ENCODE measurements at regions not wholly inside any gene's neighbourhood (a gene's known extent, or its start where the extent isn't known, plus 50 kb on each side); places are given as distances from the start of the nearest gene placed in this dataset.
"Not testable (repeated sequence)": the region's sequence is repeated elsewhere in the genome, so short reads cannot be mapped to it uniquely, and the experiment has no call there.

DNA sequence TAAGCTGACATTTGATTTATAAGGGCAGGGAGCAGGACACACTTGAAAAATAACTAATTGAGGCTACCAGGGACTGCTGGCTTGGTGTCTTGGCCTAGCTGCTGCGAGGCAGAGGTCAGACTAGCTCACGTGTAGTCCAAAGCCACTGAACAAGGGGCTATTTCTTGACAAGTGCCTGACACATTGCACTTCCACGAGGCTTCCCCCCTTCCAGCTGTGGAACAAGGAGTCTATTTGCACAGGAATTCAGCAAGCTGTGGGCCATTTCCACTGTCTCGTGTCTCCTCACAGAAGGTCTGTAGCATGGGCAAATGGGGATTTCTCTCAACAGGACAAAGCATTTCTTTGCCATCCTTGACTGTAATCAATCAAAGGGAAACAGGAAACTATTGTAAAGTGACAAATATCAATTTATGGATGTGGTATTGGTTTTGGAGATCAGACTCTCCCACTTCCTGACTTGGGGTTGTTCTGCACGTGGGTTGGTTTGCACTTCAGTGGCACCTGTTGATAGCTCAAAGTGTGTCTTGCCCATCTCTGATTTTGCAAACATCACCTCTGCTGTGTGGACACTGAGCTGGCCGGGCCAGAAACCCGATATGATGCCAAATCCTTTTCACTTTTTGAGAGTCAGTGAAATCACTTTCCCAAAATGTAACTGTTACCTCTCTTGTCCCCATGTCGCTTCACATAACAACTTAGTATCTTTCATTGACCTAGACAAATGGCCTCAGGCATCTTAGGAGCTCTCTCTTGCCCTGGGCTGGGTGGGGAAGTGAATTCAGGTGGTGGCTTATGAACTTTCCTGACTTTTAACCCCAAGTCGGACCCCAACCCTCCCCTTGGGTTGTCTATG, 107.4 kb upstream of the MAMLD1 start:
- no peak for DNase-seq

DNA sequence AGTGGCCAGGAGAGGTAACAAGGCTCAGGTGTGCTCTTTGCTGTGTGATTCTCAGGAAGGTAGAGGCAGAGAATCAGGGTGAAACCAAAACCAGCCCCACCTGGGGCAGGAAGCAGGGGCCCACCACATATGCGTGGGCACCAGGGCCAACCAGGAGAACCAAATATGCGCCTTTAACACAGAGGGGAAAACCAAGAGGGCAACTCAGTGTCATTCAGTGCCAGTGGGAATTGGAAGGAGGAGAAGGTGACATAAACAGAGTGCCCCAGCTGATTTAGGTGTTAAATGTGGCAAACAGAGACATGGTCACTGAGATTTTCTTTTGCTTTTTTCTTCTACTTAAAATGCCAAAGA, 106.8 kb upstream of the MAMLD1 start:
- DNase-seq: no peak

DNA sequence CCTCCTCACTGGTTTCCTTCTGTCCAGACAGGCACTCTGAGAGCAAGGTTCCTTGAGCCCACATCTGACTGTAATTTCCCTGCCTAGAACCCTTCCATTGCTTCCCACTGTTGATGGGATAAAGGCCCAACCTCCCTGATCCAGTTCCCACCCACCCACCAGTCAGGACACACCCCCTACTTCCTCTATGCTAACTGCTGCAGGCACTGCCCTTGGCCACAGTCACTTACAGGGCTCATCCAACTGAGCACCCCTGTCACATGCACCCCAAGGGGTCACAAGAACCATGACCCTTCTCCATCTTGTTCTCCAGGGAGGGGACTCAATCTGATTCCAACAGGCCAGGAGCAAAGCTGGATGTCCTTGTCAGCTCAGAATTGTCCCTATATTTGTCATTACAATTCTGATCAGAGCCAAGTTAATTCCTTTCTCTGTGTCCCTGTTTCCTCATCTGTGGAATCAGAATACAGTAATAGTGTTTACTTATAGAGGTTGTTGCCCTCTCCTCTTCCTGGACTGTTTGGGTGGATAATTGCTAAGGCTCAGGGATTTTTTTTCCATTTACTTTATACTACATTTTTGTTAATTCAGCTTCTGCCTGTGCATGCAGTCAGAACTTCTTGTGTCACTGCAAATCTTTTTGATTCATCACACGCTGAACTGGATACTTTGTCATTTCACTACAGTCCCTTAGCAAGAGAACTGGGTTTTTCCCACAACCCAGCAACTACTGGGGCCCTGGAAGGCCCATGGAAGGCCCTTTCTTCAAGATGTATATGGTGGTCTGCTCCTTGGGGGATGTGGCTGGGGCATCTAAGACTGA, 105.6 kb upstream of the MAMLD1 start:
- DNase-seq: no peak

DNA sequence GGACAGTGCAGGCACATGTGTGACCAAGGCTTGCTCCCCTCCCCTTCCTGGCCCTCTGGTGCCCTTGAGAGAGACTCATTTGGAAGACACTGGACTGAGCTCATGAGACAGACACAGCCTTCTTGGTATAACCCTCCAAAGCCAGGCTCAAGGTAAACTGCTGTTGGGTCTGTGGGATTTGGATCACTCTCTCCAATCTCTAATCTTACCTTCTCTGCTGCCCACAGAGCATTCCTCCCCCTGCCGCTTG, 105.0 kb upstream of the MAMLD1 start:
- DNase-seq: no peak

DNA sequence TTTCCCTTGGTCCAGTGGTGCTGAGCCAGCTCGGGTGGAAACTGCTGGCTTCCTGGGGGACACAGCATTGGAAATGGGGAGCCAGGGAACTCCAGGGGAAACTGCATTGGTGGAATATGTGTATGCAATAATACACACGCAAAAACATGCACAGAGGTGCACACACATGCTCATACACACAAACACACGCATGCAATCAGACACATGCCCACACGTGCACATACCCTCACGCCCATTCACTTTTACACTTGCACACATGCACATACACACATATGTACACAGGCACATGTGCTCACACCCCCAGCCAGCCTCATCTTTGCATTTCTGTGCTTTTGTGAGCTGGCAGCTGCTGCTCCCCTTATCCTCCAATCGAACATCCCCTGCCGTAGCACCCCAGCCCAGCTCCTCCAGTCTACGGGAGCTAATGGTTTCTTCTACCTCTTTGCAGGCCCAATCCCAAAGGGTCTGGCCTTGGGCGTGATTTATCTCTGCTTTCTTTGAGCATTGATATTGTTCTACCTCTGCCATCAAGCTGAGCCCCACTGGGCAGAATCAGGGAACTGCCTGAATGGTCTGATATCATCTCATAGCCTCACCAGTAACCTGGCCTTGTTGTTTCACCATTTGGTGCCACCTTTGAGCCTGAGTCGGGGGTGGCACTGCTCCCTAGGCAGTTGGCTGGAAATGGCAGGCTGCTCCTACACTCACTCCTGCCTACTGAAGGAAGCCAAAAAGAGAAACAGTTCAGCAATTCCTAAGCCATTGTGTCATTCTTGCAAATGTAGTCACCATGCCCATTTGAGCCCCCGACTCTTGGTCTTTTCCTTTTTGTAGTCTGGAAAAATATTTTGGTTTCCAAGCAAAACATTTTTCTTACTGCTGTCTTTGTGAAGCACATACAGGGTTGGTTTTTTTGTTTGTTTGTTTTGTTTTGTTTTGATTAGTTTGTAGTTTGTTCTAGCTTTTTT, 104.4 kb upstream of the MAMLD1 start:
- no peak for DNase-seq

DNA sequence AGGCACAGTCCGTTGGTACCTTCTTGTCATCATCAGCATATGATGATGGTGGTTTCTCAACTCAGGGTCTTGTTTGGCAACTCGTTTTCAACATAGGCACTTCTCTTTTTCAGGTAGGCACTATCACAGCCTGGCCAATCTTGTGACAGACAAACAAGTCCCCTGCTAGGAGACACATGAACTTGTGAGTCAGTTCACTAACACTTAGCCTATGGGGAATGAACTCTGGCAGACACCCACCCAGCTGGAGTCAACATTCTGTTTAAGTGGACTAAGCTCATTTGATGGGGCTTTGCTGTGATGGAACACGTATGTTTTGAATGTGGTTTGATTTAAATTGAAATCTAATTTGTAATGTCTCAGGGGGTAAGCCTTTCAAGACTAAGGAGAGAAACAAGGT, 100.7 kb upstream of the MAMLD1 start:
- DNase-seq: no peak

DNA sequence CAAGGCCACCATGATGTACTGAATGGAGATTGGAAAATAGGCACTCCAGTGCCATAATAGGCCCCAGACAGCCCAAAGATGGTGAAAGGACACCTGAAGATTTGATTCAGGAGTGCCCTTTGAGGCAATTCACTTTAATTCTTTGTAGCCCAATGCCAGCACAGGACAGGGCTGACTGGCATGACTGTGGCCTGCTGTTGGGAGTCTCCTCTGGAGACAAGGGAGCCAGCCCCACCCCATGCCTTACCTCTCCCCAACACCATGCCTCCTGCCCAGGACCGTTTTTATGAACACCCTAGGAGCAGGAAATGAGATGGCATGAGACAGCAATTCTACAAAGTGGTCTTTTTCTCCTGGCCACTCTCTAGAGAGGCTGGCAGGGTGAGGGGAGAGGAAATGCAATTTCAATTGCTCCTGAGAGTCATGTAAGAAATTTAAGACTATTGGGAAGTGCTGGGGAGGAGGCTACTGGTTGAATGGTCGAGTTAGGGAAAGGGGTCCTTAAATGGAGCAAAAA, 94.2 kb upstream of the MAMLD1 start:
- DNase-seq: no peak

DNA sequence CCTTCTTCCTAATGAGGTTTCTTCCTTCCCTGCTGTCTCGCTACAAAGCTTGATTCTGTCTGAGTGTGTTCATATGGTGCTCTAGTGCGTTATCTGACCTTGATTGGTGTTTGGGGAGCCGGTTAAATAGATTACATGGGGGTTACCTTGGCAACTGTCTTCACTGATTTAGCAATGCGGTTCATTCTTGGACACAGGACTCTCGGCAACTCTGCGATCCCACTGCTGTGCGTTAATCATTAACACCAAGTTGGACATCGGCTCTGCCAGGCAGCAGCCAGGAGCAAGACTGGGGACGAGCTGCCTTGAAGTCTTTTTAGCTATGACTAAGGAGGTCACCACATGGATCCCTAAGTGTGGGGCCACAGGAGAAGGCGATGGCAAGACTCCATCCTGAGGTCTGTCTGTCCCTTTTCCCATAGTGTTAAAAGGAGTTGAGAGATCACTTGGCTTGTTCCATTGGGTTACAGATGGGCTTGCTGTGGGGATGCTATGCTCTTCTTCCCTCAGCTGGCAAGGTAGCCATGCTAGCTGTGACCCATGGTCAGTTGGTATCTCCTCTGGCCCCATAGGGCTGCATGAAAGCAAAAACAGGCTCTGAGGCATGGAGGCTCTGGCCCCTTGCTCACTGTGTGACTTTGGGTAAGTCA, 93.4 kb upstream of the MAMLD1 start:
- DNase-seq: no peak

DNA sequence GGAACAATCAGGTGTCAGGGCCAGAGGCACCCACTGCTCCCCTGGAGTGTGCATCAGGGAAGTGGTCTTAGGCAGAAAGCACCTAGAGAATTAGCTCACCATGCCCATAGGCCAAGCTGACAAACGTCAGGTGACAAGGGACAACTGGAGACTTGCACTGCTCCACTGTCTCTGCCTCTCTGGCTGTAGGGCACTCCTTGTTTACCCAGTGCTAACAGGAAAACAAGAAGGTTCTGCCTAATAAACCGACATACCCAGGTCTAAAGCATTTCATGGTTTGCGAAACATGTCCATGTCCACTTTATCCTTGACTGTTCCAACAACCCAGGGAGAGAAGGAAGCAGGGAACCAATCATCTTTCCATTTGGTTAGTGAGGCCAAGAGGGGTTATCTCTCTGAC, 92.5 kb upstream of the MAMLD1 start:
- no peak for DNase-seq

DNA sequence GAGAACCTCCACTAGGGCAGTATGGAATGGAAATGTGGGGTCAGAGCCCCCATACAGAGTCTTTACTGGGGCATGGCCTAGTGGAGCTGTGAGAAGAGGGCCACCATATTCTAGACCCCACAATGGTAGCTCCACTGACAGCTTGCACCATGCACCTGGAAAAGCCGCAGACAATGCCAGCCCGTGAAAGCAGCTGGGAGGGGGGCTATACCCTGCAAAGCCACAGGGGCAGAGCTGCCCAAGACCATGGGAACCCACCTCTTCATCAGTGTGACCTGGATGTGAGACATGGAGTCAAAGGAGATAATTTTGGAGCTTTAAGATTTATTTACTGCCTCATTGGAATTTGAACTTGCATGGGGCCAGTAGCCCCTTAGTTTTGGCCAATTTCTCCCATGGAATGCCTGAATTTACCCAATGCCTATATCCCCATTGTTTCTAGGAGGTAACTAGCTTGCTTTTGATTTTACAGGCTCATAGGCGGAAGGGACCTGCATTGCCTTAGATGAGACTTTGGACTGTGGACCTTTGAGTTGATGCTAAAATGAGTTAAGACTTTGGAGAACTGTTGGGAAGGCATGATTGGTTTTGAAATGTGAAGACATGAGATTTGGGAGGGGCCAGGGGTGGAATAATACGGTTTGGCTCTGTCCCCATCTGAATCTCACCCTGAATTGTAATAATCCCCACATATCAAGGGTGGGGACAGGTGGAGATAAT, 89.4 kb upstream of the MAMLD1 start:
- not testable (repeated sequence) for DNase-seq

DNA sequence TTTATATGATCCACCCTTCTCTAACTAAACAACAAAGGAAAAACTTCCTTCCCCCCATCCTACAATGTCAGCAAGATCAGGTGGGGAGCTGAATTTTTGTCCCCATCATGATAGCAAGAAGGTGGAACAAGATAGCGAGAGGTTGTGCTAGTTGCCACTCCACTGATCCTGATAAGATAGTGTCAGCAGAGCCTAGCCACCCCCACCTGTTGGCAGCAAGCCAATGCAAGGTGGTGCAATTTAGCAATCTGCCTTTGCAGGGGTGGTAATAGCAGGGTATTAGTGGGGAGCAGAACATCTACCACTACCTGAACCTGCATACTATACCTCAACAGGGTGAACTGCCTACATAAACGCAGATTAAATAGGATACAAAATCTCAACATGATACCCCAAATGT, 80.2 kb upstream of the MAMLD1 start:
- no peak for DNase-seq

DNA sequence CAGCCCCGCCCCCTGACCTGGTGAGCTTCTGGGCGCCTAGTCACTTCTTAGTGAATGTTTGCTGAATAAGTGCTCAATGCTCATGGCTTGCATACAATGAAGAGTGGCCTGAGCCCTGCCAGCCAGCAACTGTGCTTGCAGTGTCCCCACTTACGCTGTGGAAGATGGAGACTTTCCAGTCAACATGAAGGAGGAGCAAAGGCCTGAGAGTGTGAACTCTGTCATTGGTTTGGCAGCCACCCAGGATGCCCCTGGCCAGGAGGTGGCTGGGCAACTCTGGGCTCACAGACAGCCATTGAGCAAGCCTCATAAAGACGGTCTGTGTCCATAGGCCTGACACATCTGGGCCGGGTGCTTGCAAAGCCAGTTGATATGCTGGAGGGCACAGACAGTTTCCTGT, 72.1 kb upstream of the MAMLD1 start:
- no peak for DNase-seq

DNA sequence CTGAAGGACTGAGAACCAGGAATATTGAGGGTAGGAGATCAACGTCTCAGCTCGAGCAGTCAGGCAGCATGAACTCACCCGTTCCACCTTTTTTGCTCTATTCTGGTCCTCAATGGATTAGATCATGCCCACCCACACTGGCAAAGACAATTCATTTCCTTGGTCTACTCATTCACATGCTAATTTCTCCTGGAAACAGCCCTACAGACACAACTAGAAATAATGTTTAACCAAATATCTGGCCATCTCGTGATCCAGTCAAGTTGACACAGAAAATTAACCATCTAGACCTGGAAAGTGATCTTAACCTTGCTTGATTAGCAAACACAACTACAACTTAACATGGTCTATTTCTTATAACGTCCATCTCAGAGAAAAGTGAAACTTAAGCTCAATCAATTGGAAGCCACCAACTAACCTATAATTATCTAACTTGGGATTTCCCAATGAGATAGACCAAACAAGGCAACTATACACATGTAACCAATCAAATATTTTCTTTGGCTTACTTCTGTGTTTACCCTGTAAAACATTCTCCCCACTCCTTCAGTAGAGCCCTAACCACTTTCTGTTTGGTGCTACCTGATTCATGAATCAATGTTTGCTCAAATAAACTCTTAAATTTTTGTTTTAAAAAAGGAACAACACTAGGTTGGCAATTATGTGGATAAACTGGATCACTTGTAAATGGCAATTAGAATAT, 69.7 kb upstream of the MAMLD1 start:
- no peak for DNase-seq

DNA sequence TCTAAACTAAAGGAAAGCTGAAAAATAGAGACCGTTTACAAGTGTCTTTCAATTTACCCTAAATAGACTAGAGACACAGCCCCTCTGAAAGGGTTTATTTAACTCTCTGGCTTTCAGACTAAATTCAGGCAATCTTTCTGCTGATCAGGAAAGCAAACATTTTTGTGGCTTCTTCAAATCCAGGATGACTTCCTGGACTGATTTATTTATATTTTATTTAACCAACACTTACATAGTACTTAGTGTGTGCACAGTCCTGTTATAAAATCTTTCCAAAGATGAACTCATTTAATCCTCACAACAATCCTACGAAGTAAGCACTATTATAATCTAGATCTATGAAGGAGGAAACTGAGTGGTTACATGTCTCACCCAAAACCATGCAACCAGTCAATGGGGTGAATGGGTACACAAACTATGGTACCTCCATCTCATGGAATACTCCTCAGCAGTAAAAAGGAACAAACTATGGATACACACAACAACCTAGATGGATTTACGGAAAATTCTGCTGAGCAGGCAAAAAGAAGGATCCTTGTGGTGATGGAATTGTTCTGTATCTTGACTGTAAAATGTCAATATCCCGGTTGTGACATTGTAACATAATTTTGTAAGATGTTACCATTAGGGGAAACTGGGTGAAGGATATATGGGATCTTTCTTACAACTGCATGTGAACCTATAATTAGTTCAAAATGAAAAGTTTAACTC, 64.1 kb upstream of the MAMLD1 start:
- DNase-seq: no peak

DNA sequence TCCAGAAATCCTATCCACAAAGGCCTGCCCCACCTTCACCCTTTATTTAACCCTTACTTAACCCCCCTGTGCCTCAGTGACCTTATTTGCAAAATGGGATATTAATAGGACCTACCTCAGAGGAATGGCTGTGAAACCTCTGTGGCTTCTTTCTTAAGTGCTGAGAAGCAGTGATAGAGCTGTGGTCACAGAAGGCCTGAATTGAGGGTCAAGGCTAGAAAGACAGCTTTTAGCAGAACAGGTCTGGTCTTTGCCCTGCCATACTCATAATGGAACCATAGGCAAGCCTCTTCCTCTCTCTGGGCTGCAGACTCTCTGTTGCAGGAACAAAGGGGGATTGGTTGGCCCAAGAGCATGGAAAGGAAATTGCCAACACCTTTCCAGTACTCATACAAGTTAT, 63.5 kb upstream of the MAMLD1 start:
- DNase-seq: no peak

DNA sequence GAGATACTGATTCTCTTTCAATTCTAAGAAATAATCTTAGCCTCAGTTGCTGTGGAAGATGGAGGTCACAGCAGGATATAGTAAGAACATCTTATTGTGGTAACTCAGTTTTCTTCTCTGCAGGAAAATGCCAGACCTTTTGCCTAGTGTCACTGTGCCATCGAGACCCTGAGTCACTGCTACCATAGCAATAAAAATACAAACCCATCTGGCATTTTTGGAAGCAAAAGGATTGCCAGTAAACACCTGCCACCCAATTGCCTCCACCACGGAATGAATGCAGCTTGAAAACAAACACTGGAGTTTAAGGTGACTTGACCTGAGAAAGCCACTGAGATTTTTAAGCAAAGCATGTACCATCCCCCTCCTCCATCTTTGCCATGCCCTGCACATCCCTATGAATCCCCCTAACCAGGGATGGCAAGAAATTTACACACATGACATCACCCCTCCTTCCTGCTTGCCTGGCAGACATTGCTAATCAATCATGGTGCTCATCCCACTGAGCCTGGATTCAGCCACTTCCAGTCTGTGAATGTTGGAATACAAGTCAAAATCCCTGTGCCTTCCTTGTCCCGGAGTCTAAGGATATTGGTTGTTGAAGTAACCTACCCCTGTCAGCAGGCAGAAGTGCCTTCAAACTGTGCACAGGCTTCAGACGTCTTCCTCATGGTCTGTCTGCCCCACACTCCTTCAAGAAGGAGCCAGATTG, 59.6 kb upstream of the MAMLD1 start:
- no peak for DNase-seq

DNA sequence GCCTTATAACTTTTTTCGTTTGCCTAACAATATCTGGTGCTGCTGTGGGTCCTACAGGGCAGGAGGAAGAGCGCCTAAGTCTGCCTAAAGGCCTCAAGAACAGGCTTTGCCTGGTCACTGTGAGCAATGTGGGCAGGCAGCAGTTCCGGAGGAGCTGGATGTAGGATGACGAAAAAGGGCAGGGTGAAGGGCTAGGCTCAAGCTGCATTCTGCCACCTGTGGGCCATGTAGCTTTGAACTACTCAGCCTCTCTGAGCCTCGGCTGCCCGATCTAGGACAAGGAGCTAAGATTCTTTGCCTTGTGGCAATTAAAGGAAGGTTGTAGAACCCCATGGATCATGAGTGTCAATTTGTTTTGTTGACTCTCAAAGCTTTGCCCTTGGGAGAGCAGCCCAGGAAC, 57.1 kb upstream of the MAMLD1 start:
- DNase-seq: no peak

DNA sequence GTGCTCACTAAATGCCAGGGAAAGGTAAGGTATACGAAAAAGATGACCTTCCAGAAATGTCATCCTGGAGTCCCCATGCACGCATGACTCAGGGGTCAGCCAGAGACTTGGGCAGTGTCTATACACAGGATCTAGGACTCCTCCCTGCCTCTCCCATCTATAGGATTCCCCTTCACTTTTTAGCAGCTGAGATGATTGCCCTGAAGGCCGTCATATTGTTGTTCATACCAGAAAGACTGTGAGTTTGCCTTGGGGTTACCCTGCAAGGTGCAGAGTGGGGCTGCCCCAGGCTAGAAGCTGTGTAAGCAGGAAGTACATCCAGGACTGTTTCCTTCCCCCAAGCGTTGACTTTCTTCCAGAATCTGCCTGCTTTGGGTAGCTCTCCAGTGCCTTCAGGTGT, 55.1 kb upstream of the MAMLD1 start:
- DNase-seq: no peak

DNA sequence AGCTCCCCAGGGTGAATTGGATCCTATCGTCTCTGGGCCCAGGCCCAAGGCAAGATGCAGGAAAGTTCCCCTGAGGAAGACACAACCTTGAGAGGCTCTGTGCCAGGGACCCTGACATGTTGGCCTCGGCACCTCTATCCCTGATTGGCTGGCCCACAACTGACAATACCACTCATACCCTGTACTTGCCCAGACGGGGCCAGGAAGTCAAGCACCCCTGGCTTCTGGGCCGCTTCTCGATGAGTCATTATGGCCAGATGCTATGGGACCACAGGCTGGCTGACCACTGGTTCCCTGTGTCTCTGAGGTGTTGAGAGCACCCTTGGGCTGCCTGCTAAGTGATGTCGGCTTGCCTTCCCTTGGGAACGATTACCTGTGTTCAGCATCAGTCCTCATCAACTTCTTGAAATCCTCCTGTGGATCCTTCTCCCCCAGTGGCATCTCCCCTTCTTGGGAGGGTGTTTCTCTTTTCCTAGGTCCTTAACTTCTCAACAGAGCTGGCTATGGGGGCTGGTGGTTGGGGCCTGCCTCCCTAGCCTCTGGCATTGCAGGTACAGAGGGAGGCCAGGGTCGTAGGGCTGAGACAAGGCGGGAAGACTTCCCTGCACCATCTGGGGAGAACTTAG, 54.5 kb upstream of the MAMLD1 start:
- no peak for DNase-seq

DNA sequence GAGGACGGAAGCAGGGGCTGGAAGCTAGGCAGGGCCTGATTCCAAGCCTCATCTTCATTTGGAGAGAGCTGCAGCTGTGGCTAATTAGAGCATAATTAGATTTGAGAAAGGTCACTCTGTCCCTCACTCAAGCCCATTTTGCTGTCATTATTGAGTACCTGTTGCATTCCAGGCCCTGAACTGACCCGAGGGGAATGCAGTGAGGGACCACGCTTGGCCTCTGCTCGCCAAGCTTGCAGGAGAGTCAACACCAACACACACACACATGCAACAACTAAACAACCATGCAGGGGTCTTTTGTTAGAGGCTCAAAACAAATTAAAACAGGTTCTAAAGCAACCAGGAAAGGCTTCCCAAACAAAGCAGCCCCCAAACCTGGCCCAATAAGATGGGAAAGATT, 52.7 kb upstream of the MAMLD1 start:
- no peak for DNase-seq
